DOHH2 (cell line): ENCODE measurements at regions not wholly inside any gene's neighbourhood (a gene's known extent, or its start where the extent isn't known, plus 50 kb on each side); places are given as distances from the start of the nearest gene placed in this dataset.

Source experiments
- CTCF ChIP-seq: fragments of 200-600 bp; sonication (generic); IDR thresholded peaks from one replicate; pipeline ENCODE4 v1.5.1; 2014; ENCODE audit warnings: antibody characterized with exemption, mild to moderate bottlenecking, low read depth, low read length; ENCODE audit not compliant: poor library complexity, severe bottlenecking
- EZH2phosphoT487 ChIP-seq: fragments of 200-600 bp; sonication (generic); IDR thresholded peaks from 2 replicates; pipeline ENCODE4 v1.6.1; 2017; ENCODE audit warnings: borderline replicate concordance, mild to moderate bottlenecking, antibody characterized with exemption, low read length, moderate library complexity, mixed read lengths

- TF ChIP-seq CTCF (no peak), EZH2phosphoT487 (no peak)
These were observed 252.0 kb downstream of the UTP18 start for GRCh38 chr17:51512220-51512907.
